ENCODE measurements at regions not wholly inside any gene's neighbourhood (a gene's known extent, or its start where the extent isn't known, plus 50 kb on each side); places are given as distances from the start of the nearest gene placed in this dataset.

DNA sequence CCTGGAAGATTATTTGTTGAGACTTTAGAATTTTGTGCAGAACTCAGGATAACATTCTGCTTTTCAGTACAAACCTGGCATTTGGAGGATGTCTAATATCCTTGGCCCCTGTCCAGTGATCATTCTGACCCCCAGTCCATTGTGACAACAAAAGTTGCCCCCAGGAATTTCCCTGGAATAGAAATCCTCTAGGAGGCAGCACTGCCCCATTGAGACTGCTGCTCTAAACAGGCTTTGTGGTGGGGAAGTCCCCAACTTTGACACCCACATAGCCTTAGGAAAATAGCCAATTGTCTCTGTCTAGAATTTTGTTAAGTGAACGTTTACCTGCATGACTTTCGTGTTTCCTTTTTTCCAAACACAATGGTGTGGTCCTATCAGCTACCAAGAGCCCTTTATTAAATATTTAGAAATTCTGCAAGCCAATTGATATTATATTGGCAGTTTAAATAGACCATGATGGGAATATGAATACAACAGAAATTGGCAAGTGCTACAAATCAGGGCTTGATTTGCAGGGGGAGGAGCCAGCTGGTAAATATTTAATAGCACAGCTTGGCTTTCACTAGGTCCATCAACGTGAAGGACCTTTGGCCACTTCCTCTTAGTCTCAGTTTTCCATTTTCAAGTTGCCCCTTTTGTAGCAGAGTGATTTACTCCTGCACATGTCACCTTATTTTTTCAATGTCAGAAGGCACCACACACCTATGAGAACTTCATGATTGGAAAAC is 451.7 kb downstream of the EFNB2 start:
- TF ChIP-seq ZBTB7A (IDR thresholded peaks at IDR 0.05; ENCODE audit: low read depth): no peak
- TF ChIP-seq, protein P1, sequence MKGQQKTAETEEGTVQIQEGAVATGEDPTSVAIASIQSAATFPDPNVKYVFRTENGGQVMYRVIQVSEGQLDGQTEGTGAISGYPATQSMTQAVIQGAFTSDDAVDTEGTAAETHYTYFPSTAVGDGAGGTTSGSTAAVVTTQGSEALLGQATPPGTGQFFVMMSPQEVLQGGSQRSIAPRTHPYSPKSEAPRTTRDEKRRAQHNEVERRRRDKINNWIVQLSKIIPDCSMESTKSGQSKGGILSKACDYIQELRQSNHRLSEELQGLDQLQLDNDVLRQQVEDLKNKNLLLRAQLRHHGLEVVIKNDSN (IDR thresholded peaks at IDR 0.05): no peak
- peak; percentile 79 for TF ChIP-seq RAD21 (IDR thresholded peaks at IDR 0.05; ENCODE audit: low read depth)
- no peak for TF ChIP-seq YY1 (IDR thresholded peaks at IDR 0.05; ENCODE audit: low read depth)
- TF ChIP-seq, protein P2, sequence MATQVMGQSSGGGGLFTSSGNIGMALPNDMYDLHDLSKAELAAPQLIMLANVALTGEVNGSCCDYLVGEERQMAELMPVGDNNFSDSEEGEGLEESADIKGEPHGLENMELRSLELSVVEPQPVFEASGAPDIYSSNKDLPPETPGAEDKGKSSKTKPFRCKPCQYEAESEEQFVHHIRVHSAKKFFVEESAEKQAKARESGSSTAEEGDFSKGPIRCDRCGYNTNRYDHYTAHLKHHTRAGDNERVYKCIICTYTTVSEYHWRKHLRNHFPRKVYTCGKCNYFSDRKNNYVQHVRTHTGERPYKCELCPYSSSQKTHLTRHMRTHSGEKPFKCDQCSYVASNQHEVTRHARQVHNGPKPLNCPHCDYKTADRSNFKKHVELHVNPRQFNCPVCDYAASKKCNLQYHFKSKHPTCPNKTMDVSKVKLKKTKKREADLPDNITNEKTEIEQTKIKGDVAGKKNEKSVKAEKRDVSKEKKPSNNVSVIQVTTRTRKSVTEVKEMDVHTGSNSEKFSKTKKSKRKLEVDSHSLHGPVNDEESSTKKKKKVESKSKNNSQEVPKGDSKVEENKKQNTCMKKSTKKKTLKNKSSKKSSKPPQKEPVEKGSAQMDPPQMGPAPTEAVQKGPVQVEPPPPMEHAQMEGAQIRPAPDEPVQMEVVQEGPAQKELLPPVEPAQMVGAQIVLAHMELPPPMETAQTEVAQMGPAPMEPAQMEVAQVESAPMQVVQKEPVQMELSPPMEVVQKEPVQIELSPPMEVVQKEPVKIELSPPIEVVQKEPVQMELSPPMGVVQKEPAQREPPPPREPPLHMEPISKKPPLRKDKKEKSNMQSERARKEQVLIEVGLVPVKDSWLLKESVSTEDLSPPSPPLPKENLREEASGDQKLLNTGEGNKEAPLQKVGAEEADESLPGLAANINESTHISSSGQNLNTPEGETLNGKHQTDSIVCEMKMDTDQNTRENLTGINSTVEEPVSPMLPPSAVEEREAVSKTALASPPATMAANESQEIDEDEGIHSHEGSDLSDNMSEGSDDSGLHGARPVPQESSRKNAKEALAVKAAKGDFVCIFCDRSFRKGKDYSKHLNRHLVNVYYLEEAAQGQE (IDR thresholded peaks at IDR 0.05; ENCODE audit: low read depth): no peak
- TF ChIP-seq CEBPB (IDR thresholded peaks at IDR 0.05): no peak
- TF ChIP-seq CREB1 (IDR thresholded peaks at IDR 0.05; ENCODE audit: low read depth): no peak
- TF ChIP-seq TCF12 (IDR thresholded peaks at IDR 0.05; ENCODE audit: low read depth): no peak
- TF ChIP-seq FOXM1 (IDR thresholded peaks at IDR 0.05; ENCODE audit: borderline replicate concordance, low read depth): no peak

DNA sequence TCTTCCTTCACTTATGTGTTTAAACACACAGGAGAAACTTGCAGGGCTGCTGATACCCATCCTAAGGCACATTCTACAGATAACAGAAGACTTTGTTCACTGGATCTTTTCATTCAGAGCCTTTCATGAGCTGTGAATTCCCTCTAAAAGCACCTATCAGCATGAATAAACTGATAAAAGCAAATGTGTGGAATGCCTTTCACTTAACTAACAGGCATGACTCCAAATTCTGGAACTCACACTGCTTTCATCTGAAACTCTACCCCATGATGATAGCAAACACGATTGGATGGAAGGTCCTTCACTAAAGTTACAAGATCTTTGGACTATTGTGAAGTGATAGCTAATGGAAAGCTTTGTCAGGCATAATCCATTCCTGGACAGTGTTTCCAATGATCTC is 457.3 kb downstream of the EFNB2 start:
- TF ChIP-seq CEBPB (IDR thresholded peaks at IDR 0.05): no peak
- TF ChIP-seq NFIC (IDR thresholded peaks at IDR 0.05): no peak
- no peak for TF ChIP-seq EP300 (IDR thresholded peaks at IDR 0.05; ENCODE audit: borderline replicate concordance)
- TF ChIP-seq, protein P3, sequence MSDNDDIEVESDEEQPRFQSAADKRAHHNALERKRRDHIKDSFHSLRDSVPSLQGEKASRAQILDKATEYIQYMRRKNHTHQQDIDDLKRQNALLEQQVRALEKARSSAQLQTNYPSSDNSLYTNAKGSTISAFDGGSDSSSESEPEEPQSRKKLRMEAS (IDR thresholded peaks at IDR 0.05): no peak
- TF ChIP-seq TEAD4 (IDR thresholded peaks at IDR 0.05): no peak
- TF ChIP-seq CREB1 (IDR thresholded peaks at IDR 0.05; ENCODE audit: low read depth): no peak
- no peak for TF ChIP-seq YY1 (IDR thresholded peaks at IDR 0.05; ENCODE audit: low read depth)
- no peak for TF ChIP-seq RAD21 (IDR thresholded peaks at IDR 0.05; ENCODE audit: low read depth)

DNA sequence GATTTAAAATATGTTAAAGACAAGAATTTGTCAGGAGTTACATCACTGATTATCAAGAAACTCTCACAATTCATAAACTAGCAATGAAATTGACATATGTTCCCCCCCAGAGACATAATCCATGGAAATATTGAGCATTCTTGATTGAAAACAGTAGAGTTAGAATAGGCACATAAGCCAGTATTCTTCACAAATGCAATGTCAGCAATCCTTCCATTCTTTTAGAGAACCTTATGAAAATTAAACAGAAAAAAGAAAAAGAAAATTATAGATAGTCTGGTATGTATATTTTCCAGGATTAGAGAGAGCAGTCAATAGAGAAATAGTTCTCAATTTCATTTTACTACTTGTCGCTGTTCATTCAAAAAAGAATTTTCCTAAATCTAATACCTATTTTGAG is 458.4 kb downstream of the EFNB2 start:
- TF ChIP-seq EGR1 (IDR thresholded peaks at IDR 0.05) (no peak), CREB1 (IDR thresholded peaks at IDR 0.05; ENCODE audit: low read depth) (no peak), TAF1 (IDR thresholded peaks at IDR 0.05; ENCODE audit: low read depth) (no peak), TCF12 (IDR thresholded peaks at IDR 0.05; ENCODE audit: low read depth) (no peak), TEAD4 (IDR thresholded peaks at IDR 0.05) (no peak), YY1 (IDR thresholded peaks at IDR 0.05; ENCODE audit: low read depth) (no peak), NFIC (IDR thresholded peaks at IDR 0.05) (no peak), ZBTB7A (IDR thresholded peaks at IDR 0.05; ENCODE audit: low read depth) (no peak), EP300 (IDR thresholded peaks at IDR 0.05; ENCODE audit: borderline replicate concordance) (no peak), FOXM1 (IDR thresholded peaks at IDR 0.05; ENCODE audit: borderline replicate concordance, low read depth) (no peak), RAD21 (IDR thresholded peaks at IDR 0.05; ENCODE audit: low read depth) (no peak), CEBPB (IDR thresholded peaks at IDR 0.05) (no peak)
- TF ChIP-seq, protein P1 (IDR thresholded peaks at IDR 0.05): no peak
- TF ChIP-seq, protein P3 (IDR thresholded peaks at IDR 0.05): no peak
- TF ChIP-seq, protein P2 (IDR thresholded peaks at IDR 0.05; ENCODE audit: low read depth): no peak

DNA sequence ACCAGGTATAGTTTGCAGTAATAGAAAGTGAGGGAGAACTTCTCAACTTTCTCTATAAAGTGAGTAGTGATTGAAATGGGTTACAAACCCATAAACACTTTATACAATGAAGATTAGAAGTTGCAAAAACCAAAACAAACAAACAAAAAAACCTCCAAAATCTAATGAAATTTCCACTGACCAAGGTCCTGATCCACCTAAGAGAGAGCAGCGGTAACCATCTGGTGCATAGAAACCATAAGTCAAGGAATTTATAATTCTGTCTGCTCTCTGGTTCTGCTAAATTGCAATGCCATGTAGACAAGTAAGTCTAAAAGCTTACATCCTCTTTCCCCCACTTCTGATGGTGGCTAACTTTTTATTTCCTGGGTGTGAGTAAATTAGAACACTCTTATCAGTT is 463.4 kb downstream of the EFNB2 start:
- TF ChIP-seq, protein P1 (IDR thresholded peaks at IDR 0.05): no peak
- TF ChIP-seq, protein P2 (IDR thresholded peaks at IDR 0.05; ENCODE audit: low read depth): peak; percentile 59
